ENCODE measurements at regions not wholly inside any gene's neighbourhood (a gene's known extent, or its start where the extent isn't known, plus 50 kb on each side); places are given as distances from the start of the nearest gene placed in this dataset.

- no peak for DNase-seq (ENCODE audit: low spot score)
Measured at GRCh38 chr14:101193845-101194372, 290.4 kb upstream of the RTL1 start.

DNA sequence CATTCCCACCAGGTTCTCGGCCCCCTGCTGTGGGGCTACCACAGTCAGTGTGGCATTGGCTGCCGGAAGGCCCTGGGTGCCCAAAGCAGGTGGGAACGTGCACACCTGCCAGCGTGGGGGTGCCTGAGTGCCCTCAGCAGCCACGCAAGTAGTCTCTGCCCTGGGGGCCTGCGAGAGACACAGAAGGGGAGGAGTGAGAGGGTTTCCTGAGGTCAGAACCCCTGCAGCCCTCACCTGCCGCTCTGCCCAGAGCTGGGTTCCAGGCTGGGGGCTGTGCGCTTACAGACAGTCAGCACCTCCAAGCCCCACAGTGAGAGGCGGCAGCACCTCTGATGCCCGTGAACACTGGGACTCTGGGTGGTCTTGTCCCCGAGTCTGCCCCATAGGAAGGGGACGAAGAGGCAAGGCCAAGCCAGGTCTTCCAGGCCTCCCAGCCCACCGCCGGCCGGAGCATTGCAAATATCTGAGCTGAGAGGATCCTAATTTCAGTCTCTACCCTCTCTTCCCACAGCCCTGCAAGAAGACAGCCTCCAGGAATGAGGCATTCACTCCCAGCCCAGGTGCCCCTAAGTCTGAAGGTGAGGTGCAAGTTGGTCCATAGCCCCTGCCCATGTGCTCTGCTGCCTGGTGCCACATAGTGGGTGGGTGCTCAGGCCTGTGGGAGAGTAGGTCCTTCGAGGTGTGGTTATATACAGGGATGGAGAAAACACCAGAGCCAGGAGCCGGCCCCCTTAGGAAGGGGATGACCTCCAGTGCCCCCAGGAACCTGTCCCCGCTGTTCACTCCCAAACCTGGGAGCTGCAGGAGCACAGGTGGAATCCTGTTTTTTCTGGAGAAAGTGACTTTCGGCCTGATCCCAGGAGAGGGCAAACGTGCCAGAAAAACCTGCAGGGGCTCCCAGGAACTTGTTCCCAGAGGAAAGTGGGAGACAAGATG lies 291.1 kb upstream of the RTL1 start:
- no peak for DNase-seq (ENCODE audit: low spot score)

DNA sequence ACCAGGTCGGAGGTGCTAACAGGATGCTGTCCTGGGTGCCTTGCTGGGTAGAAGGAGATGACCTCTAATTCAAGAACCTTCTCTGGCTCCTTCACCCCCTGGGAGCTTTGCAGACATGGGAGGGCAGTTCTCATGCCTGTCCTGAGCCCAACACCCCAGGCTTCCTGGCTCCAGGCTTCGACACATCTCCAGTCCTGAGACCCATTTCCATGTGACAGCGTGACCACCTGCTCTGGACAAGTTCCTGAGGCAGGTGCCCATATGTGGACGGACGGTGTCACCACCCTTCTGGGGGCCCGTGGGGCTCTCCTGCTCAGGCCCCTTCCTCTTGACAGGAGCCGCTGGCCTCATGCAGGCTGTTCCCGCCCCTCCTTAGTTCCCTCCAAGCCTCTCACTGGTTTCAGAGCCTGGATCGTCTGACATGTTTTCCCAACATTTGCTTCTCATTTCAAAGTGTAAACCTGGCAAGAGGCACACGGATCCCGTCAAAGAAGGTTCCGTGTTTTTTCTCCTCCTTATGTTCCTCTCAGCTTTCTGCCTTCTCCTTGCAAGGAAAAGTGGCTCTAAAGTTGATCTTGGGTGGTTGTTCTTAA lies 291.9 kb upstream of the RTL1 start:
- DNase-seq (ENCODE audit: low spot score), result no peak

- no peak for DNase-seq (ENCODE audit: low spot score)
Measured at GRCh38 chr14:101196051-101196712, 292.7 kb upstream of the RTL1 start.

- no peak for DNase-seq (ENCODE audit: low spot score)
Measured at GRCh38 chr14:101196795-101197590, 293.5 kb upstream of the RTL1 start.

GRCh38 chr14:101197595-101198397 lies 294.3 kb upstream of the RTL1 start:
- DNase-seq (ENCODE audit: low spot score), result no peak

DNA sequence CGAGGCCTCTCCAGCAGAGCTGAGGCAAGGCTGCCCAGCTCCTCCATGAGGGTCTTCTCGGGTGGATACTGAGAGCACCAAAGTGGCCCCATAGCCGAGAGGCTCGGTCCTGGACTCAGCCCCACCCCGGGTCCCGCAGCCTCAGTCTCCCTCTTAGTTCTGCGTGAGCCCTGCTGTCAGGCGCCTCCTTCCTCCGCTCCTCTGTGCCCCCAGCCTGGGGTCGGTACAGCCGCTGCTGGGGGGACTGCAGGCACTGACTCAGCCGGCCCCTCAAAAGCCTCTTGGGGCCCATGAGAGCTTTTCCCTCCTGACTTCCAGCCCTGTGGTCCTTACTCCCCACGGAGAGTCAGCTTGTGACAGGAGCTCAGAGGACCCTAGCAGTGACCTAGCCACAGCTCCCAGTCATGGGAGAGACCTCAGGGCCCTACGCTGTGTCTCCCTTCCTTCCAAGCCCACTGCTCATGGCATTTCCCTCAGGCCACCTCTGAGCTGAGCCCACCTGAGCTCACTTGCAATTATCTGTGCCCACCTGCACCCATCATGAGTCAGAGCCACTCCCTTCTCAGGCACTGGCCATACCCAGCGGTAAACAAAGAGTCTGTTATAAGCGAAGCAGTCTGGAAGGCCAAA lies 295.0 kb upstream of the RTL1 start:
- no peak for DNase-seq (ENCODE audit: low spot score)

DNA sequence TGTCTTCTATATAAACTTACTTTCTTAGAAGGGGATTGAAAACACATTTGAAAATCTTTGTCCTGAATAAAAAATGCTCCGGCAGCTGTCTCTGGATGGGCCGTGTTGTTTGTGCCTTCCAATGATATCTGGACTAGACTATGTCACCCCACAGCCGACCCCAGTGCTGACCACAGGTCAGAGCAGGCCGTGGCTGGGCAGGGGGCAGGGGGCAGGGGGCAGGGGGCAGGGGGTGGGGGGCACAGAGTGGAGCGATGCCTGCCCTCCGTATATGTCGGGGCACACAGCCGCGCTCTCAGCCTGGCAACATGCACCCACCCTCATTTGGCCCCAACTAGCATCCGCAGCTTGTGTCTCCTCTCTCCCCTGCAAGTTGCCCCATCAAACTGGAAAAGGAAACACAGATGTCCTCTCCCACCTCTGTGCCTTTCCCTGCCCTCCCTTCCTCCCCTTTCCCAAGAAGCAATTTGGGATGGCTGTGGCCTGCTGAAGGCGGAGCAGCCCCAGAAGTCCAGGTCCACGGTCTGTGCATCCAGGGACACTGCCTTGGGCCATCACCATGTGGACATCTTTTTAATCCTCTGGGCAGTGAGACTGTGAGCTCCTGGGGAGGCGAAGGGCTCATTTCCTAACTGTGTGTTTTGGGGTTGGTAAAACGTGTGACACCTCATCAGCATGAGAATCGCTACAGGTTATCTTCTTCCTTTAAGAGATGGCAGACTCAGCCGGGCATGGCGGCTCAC lies 295.7 kb upstream of the RTL1 start:
- DNase-seq (ENCODE audit: low spot score), result no peak

DNA sequence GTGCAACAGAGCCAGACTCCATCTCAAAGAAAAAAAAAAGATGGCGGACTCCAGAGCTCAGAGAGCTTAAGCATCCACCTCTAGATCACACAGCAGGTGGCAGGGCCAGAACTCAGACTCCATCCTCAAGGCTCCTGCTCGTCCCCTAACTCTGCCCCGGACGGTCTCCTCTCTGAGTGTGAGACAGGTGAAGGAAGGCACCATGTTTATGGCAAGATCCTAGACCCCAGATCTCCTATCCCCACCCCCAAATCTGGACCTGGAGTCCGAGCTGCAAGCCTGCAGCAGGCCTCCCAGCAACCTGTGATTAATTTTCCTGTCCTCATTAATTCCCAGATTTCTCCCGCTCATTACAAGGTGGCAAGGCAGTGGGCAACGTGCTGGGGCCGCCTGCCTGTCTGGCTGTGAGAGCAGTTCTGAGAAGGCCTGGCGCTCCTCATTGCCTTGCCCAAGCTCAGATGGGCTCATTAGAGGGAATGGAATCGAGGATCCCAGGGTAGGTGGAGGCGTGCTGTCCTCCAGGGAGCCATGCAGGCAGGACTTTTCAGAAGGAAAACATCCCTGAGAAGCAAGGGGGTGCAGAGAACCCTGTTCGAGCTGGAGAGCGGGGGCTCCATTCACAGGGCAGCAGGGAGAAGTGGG lies 296.6 kb upstream of the RTL1 start:
- DNase-seq (ENCODE audit: low spot score), result no peak

DNA sequence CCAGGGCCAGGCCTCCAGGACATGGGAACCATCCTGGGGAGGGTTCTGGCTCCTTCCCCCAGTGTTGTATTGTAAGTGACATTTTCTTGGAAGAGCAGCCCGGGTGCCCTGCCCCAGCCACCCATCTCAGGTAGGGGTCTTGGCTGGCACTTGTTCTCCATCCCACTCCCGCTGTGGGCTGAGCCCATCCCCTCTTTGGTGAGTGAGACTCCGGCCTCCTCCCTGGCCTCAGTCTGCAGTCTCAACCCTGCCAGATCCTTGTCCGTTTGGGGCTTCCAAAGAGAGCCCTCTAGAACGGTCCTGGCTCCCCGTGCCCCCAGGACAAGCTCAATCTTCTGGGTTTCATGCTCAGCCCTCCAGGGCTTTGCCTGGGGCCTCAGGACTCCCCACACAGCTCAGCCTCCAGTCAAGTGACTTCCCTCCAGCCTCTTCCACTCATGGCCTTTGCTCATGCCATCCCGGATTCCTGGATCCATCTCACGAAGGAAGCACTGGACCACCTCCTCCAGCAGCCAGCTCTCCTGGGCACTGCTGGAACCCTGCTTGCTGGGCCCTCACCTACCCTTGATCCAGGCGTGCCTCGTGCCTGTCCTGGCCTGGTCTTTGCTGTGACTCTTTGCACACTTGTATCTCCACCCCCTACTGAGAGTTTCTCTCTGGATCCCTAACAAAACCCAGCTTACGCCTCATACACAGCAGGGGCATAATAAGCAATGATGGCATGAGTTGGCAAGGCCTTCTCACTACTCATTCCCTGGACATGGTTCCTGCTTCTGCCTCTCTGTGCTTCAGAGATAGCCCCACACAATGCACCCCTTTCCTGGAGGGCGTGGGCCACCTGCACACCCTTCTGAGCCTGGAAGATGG lies 297.4 kb upstream of the RTL1 start:
- DNase-seq (ENCODE audit: low spot score), result no peak

- DNase-seq (ENCODE audit: low spot score), result no peak
Measured at GRCh38 chr14:101201535-101202151, 298.1 kb upstream of the RTL1 start.

- no peak for DNase-seq (ENCODE audit: low spot score)
Measured at GRCh38 chr14:101202627-101203404, 299.3 kb upstream of the RTL1 start.

- DNase-seq (ENCODE audit: low spot score), result no peak
Measured at GRCh38 chr14:101206556-101206955, 303.0 kb upstream of the RTL1 start.

- no peak for DNase-seq (ENCODE audit: low spot score)
Measured at GRCh38 chr14:101207041-101207440, 303.5 kb upstream of the RTL1 start.

DNA sequence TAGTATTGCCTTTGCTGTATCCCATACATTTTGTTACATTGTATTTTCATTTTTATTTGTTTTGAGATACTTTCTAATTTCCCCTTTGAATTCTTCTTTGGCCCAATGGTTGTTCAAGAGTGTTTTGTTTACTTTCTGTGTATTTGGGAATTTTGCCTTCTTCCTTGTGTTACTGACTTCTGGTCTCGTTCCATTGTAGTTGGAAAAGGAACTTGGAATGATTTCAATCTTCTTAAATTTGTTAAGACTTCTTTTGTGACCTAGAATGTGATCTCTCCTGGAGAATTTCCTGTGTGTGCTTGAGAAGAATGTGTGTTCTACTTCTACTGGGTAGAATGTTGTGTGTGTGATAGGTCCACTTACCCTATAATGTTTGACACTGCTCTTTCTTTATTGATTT lies 304.4 kb upstream of the RTL1 start:
- DNase-seq (ENCODE audit: low spot score), result no peak

GRCh38 chr14:101209594-101209993 lies 306.1 kb upstream of the RTL1 start:
- no peak for DNase-seq (ENCODE audit: low spot score)

DNA sequence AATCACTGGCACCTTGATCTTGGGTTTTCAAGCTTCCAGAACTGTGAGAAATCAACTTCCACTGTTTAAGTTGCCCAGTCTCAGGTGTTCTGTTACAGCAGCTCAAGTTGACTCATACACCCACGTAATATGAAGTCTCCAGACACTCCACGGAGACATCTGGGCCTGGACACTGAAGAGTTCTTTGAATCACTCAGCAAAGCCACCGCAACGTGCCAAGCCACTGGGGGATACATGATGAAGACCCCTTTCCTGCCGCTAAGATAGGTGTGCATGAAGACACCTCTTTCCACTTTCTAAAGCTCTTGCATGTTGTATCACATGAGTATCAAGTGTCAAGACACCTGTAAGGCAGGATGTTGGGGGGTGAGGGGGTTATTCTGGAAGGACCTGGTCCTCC lies 311.7 kb upstream of the RTL1 start:
- no peak for DNase-seq (ENCODE audit: low spot score)

Measured in hematopoietic multipotent progenitor cell treated with erythropoietin and hydrocortisone succinate and interleukin-3 and kit ligand, for 17 days (in vitro differentiated cells).